Activated CD8-positive, alpha-beta memory T cell treated with anti-CD3 and anti-CD28 coated beads, Interleukin-2, amount 50 U/mL, for 1 hour (primary cell): ENCODE measurements at regions not wholly inside any gene's neighbourhood (a gene's known extent, or its start where the extent isn't known, plus 50 kb on each side); places are given as distances from the start of the nearest gene placed in this dataset.
"Not testable (repeated sequence)": the region's sequence is repeated elsewhere in the genome, so short reads cannot be mapped to it uniquely, and the experiment has no call there.

Experiments used
- DNase-seq: peaks from one replicate; pipeline ENCODE4 v3.0.0-alpha.2; 2020; ENCODE audit errors: extremely low read depth

DNA sequence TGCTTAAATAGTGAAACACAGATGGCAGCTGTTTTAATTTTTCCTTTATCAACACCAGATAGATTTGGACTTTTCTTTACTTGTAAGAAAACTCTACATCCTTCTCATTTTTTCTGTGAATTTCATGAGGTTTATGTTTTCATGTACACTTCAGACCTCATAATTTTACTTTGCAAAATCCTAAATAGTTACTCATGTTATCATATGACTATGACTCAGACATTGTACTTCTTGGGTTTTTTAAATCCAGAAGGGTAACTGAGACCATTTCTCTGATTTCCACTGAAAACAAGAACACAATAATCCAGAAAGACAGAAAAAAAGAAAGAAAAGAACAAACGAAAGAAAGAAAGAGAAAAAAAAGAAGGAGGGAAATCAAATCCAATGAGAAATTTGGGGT lies 1021.6 kb downstream of the NCAM2 start:
- no peak for DNase-seq

GRCh38 chr21:22020221-22020620 lies 1022.0 kb downstream of the NCAM2 start:
- DNase-seq: no peak

DNA sequence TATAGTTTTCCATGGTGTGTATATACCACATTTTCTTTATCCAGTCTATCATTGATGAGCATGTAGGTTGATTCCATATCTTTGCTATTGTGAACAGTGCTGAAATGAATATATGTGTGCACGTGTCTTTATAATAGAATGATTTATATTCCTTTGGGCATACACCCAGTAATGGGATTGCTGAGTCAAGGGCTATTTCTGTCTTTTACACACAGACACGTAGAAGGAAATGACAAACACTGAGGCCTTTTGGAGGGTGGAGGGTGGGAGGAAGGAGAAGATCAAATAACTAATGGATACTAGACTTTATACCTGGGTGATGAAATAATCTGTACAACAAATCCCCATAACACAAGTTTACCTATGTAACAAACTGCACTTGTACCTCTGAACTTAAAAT lies 1025.7 kb downstream of the NCAM2 start:
- not testable (repeated sequence) for DNase-seq

- DNase-seq: no peak
These were observed 1046.2 kb downstream of the NCAM2 start for GRCh38 chr21:22044431-22044830.

DNA sequence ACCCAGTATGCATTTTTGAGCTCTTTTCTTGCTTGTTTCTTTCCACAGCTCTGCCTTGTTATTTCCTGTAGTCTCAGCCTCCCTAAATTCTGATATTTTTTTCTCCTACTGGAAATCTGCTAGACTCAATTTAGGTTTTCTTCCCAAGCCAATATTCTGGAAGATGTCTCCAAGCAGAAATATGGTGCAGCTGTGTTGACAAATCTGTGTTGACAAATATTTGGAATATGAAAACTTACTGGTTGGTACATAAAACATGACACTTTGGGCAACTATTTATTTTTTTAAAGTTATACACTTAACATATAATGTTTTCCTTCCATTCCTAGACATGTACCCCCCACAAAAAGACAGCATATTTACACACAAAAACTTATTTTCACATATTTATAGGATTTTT lies 1048.4 kb downstream of the NCAM2 start:
- DNase-seq: no peak

DNA sequence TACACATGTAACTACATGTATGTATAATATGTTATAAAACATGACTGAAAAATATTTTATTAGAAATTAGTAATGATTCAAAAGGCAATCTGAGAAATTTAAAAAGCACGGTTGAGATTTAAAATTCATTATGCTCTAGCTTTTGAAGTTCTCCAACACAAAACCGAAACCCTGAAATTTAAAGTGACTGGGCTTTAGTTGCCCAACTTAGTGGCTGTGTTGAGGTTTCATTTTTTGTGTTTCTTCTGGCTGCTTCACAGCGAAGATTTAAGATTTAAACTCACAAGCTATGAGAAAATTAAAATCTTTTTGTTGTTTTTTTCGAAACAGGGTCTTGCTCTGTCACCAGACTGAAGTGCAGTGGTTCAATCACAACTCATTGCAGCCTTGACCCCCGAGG lies 1058.7 kb downstream of the NCAM2 start:
- DNase-seq: no peak

DNA sequence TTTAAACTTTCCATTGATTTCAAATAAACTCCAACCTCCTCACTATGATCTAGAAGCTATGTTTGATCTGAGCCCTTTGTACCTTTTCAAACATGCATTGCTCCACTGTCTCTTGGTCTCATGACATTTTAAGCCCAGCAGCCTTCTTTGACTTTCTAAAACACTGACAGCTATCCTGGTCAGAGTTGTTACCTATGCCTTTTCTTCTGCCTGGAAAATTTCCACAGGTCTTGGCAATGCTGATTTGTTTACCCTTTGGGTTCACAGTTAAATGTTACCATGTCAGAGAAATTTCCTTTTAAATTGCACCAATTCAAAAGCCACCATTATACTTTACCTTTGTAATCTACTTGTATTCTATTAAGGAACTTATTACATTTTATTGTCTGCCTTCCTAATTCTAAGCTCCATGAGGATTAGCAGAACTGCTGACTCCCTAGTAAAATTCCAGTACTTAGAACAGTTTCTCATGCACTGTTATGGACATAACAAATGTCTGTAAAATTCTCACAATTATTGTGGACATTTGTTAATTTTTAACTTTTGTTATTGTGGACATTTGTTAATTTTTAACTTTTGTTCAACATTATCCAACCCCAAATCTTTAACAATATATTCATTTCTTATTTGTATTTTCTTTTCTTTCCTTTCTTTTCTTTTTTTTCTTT lies 1064.4 kb downstream of the NCAM2 start:
- no peak for DNase-seq

DNA sequence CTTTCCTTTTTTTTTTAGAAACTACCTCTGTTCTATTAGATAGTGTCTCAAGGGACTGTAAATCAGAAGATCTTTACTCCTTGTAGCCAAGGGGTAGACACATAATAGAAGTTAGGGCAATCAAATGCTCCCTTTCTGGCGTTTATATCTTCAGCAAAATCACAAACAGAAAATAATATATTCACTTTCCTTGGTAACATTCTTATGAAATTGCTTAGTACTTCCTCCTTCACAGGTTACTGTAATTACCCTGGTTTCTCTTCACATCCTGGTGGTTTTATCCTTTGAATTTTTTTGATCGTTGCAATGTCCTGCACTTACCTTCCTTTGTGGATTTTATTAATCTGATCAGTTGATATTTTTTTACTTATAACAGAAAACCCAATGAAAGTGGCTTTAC lies 1064.9 kb downstream of the NCAM2 start:
- no peak for DNase-seq

GRCh38 chr21:22076471-22076870 lies 1078.3 kb downstream of the NCAM2 start:
- no peak for DNase-seq

- no peak for DNase-seq
These were observed 1085.7 kb downstream of the NCAM2 start for GRCh38 chr21:22083899-22084298.

DNA sequence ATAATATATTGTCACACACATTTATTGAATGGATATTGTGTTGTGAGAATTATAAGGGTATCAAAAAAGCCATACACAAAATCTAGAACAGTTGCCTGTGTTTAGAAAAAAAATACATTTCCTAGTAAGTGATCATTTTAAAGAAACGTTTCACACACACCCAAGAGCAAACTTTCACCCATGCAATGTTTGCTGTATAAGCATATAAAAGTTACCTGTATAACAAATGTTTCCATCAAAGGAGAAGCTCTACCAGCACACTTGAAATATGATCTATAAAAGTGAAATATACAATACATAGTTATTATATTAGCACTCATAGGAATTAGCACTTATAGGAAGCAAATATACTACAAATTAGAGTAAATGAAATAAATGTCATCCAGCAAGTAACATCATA lies 1098.1 kb downstream of the NCAM2 start:
- no peak for DNase-seq

GRCh38 chr21:22106720-22107410 lies 1108.7 kb downstream of the NCAM2 start:
- no peak for DNase-seq

DNA sequence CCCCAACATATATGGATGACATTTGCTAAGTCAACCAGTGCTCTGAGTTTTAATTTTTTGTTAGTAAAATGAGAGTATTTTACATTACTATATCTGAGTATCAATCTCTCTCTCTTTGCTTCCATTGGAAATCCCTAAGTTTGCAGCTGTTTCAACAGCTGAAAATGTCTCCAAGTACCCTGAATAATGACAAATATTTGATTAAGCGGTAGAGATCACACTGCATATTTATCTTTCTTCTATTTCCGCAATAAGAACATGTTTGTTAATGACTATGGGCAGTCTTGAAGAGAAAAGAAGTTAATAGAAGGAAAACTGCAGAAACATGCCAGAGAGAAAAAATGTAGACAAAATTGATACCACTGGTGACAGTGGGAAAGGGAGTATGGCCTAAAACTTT lies 1117.5 kb downstream of the NCAM2 start:
- DNase-seq: no peak

GRCh38 chr21:22120616-22121266 lies 1122.5 kb downstream of the NCAM2 start:
- no peak for DNase-seq

DNA sequence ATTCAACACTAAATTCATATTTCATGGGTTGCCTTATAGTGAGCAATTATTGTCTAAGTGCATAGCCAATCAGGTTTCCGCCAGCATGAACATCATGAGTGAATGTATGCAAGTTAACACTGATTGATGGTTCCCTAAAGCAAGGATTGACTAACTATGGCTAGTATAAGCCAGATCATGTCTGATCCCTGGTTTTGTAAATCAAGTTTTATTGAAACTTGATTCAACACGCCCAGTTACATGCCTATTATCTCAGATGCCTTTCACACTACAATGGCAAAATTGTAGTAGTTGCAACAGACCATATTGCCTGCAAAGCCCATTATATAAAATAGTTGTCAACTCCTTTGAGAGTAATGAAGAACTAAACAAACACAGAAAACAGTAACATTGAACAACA lies 1127.4 kb downstream of the NCAM2 start:
- no peak for DNase-seq

DNA sequence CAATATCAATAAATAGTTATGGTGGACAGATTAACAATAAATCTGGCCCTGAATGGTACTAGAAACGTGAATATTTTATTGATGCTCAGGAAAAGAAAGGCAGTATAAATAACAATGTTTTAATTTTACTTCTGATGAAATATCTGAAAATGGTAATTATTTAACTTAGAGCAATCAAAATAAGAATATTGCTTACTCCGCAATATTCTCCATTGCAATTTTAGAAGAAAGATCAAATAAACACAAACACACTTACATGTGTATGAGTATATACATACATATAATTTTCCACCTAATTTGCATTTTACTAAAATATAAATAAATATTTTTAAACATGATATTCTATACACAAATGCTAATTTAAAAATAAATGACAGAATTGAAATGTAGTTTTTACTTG lies 1130.5 kb downstream of the NCAM2 start:
- no peak for DNase-seq

DNA sequence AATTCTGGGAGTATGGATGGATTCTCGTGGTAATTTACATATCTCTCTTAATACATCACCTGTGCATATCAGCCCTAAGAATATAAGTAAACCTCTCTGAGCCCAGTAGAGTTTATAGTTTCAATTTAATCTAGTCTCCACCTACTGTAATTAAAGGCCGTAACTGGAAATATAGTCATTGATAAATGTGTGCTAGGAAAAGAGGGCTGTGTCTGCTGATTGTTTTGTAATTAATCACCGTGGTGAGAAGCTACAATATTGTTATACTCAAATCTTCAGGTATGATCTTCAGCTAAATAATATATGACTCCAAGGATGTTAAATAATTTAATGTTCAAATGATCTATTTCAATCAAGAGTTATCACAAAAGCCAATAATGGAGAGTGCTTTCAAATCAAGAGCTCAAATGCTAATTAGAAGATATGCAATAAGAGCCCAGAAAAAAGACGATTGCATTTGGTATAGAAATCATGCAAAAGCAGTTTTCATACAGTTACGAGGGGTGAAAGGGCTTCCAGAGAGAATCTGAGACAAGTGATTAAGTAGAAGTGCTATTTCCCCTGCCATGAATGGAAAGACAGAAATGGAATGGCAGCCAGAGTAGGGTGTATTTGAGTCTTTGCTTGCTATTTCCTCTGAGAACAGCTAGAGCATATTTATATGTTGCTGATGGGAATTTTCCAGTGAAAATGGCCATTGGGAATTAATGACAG lies 1134.3 kb downstream of the NCAM2 start:
- DNase-seq: no peak

DNA sequence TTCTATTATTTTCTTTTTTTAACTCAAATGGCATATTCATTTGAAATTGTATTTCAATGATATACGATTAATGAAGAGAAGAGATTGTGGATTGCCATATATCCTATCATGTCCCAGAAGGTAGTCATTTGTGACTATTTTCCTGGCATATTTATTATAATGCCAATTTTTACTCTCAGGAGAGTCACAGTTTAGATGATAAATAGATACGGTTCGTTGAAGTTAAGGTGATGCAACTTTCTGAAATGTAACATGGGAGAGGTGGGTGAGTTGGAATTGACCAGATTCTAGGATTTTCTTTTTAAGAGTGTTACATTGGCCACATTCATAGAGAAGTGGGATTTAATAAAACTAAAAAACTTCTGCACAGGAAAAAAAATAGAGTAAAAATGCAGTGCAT lies 1138.5 kb downstream of the NCAM2 start:
- DNase-seq: no peak

DNA sequence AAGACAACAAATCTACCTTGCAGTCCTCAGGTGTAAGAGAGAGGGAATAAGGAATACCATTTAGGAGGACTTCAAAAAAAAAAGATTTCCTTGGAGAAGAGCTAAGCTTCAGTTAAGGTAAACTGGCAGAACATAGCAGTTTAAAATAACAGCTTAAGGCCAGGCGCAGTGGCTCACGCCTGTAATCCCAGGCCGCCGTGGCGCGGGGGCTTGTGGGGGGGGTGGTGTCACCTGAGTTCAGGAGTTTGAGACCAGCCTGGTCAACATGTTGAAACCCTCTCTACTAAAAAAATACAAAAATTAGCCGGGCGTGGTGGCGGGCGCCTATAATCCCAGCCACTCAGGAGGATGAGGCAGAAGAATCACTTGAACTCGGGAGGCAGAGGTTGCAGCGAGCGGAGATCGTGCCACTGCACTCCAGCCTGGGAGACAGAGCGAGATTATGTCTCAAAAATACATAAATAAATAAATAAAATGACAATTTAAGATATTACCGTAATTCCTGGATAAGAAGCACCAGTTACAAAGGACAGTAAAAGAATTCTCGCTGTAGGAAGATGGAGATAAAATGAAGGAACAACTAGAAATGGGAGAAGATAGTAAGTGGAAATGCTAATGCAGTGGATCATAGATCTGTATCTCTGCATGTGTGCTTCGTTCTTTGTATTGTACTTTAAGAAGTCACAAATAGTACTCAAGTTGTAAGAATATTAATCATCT lies 1140.2 kb downstream of the NCAM2 start:
- DNase-seq: no peak

- no peak for DNase-seq
These were observed 1147.3 kb downstream of the NCAM2 start for GRCh38 chr21:22145545-22145944.

DNA sequence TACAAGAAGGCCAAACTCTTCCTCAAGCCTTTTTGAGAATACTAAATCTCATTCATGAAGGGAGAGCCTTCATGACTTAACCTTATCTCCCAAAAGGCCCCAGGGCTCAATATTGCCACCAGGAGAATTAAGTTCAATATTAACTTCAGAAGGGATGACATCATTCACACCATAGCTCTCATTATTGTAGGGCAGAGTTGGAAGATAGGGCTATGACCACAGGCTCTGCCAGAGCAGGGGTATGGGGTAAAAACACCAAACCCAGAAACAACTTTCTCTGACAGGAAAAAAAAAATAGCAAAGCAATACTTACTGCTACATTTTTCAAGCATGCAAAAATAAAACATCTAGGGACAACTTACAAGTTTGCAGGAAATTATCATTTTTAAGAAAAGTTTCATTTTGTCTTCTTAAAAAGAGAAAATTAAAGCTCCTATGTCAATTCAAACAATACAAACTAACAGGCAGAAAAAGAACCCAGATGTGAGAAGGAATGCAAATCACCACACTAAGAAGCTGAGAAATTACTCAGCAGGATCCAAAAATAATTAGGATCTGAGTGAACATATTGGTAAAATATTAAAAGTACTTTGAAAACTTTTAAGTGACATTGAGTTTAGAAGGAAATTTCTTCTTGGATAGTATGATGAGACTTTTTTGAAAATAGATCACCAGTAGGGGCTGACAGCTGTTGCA lies 1156.5 kb downstream of the NCAM2 start:
- DNase-seq: no peak
